ENCODE measurements at regions not wholly inside any gene's neighbourhood (a gene's known extent, or its start where the extent isn't known, plus 50 kb on each side); places are given as distances from the start of the nearest gene placed in this dataset.

DNA sequence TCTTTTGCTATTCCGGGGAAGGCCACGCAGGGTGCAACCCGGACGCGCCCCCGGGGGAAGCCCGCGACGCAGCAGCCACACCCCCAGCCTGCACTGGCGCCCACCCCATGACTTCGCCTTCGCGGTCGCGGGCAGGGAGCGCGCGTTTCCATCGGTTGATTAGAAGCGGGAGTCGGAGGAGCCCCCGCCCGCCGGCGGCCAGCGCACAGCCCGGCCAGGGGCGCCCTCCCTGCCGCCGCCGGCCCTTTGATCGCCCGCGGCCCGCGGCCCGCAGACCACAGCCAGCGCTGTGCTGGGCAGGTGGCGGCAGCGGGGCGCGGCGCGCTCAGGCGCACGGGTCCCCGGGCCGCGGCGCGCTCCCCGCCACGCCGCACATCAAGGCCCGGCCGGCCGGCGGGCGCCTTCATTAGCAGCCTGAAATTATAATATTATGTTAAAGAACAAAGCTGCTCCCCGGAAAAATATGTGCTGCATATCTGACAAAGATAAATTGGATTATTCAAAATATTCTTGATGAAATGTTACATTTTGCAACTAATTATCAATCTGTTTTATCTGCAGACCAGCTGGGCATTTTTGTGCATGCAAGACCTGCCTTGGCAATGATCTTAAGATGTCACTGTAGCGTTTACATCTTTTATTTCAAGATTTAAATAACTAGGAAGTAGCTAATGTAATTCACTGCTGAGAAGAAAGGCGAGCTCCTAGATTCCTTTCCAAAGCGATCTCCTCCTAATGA is 160.7 kb upstream of the MKI67 start:
- Histone ChIP-seq H3K36me3 (ENCODE audit: low read depth, low read length) (no peaks in the 10 kb centered on the region), H3K4me1 (ENCODE audit: insufficient read depth, low read length) (no peaks in the 10 kb centered on the region), H3K4me3 (ENCODE audit: low read length) (no peak overlapping the region), H3K27ac (ENCODE audit: low read length) (no peak overlapping the region), H3F3A (ENCODE audit: low read length, unreplicated experiment) (no peaks in the 10 kb centered on the region), H2AFZ (ENCODE audit: low read length) (no peak overlapping the region), H3K27me3 (ENCODE audit: low read length) (peaks cover 24% of the 10 kb centered on the region; the same call in 1 of the 2 replicates), H3K9me3 (ENCODE audit: low read length) (no peaks in the 10 kb centered on the region), H3K4me2 (ENCODE audit: low read length) (no peak overlapping the region), H3K9ac (ENCODE audit: low read length) (no peak overlapping the region), H4K20me1 (ENCODE audit: low read length) (no peaks in the 10 kb centered on the region), H3K79me2 (ENCODE audit: low read length) (no peaks in the 10 kb centered on the region), H3K9me2 (replicated peaks; ENCODE audit: low read length) (no peaks in the 10 kb centered on the region)
- DNase-seq (no peak), ATAC-seq (no peak)
- intact Hi-C loops (cut with micrococcal nuclease), result no loop called here
- TF ChIP-seq, protein P1, sequence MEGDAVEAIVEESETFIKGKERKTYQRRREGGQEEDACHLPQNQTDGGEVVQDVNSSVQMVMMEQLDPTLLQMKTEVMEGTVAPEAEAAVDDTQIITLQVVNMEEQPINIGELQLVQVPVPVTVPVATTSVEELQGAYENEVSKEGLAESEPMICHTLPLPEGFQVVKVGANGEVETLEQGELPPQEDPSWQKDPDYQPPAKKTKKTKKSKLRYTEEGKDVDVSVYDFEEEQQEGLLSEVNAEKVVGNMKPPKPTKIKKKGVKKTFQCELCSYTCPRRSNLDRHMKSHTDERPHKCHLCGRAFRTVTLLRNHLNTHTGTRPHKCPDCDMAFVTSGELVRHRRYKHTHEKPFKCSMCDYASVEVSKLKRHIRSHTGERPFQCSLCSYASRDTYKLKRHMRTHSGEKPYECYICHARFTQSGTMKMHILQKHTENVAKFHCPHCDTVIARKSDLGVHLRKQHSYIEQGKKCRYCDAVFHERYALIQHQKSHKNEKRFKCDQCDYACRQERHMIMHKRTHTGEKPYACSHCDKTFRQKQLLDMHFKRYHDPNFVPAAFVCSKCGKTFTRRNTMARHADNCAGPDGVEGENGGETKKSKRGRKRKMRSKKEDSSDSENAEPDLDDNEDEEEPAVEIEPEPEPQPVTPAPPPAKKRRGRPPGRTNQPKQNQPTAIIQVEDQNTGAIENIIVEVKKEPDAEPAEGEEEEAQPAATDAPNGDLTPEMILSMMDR (conservative IDR thresholded peaks at IDR 0.05; ENCODE audit: low read depth, low read length), result no peak
- no peak for TF ChIP-seq EZH2 (IDR thresholded peaks at IDR 0.05; ENCODE audit: low read length, unreplicated experiment)
- TF ChIP-seq EZH2phosphoT487 (IDR thresholded peaks at IDR 0.05; ENCODE audit: borderline replicate concordance, low read length), result no peak
- ChIA-PET POLR2A (ENCODE audit: unreplicated experiment) (no interaction called here), CTCF (no interaction called here)
- BruUV-seq (replicated peaks), result no TSS peak

DNA sequence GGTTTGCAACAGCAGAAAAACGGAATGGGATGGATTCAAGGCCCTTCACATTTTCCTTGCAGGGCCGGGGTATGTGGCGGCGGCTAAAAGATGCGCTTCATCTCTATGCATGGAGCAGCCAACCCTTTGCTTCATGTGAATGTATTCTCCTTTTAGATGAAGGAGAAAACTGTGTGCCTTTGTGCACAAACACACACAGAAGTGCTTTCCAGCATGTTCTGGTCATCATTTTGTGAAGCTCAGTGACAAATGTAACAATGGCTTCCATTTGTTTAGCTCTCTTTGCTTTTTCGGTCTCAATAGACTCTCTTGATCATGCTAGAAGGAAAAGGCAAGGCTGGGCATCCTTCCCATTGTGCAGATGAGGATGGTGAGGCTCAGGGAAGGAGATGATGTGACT is 161.7 kb upstream of the MKI67 start:
- no peak overlapping the region for H3K4me3 ChIP-seq (ENCODE audit: low read length)
- H3K79me2 ChIP-seq (ENCODE audit: low read length), result no peaks in the 10 kb centered on the region
- no peak overlapping the region for H2AFZ ChIP-seq (ENCODE audit: low read length)
- H3K9ac ChIP-seq (ENCODE audit: low read length), result no peak overlapping the region
- no peaks in the 10 kb centered on the region for H4K20me1 ChIP-seq (ENCODE audit: low read length)
- no peak overlapping the region for H3K4me2 ChIP-seq (ENCODE audit: low read length)
- TF ChIP-seq, protein P1 (conservative IDR thresholded peaks at IDR 0.05; ENCODE audit: low read depth, low read length), result no peak
- no peak for TF ChIP-seq EZH2phosphoT487 (IDR thresholded peaks at IDR 0.05; ENCODE audit: borderline replicate concordance, low read length)
- no peak for TF ChIP-seq EZH2 (IDR thresholded peaks at IDR 0.05; ENCODE audit: low read length, unreplicated experiment)
- POLR2A ChIA-PET (ENCODE audit: unreplicated experiment), result no interaction called here
- ATAC-seq, result no peak
- peaks cover 24% of the 10 kb centered on the region; the same call in 1 of the 2 replicates for H3K27me3 ChIP-seq (ENCODE audit: low read length)
- CTCF ChIA-PET, result no interaction called here
- no peaks in the 10 kb centered on the region for H3F3A ChIP-seq (ENCODE audit: low read length, unreplicated experiment)
- no peaks in the 10 kb centered on the region for H3K36me3 ChIP-seq (ENCODE audit: low read depth, low read length)
- H3K9me2 ChIP-seq (replicated peaks; ENCODE audit: low read length), result no peaks in the 10 kb centered on the region
- intact Hi-C loops (cut with micrococcal nuclease), result no loop called here
- no peaks in the 10 kb centered on the region for H3K9me3 ChIP-seq (ENCODE audit: low read length)
- no TSS peak for BruUV-seq (replicated peaks)
- no peak for DNase-seq
- no peaks in the 10 kb centered on the region for H3K4me1 ChIP-seq (ENCODE audit: insufficient read depth, low read length)
- H3K27ac ChIP-seq (ENCODE audit: low read length), result no peak overlapping the region

DNA sequence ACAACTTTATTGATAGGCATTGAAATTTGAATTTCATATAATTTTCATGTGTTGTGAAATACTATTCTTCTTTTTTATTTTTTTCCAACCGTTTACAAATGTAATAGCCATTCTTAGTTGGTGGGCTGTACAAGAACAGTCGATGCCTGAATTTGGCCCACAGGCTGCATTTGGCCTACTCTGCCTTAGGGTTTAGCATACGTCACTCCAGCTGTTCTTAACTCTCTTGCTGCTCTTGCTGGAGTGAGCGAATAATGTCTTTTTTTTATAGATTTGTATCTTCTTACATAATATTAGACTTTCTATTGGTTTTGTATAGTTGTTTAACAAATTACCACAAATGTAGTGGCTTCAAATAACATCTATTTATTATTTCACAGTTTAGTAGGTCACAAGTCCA is 163.4 kb upstream of the MKI67 start:
- intact Hi-C loops (cut with micrococcal nuclease), result no loop called here
- Histone ChIP-seq H3K27me3 (ENCODE audit: low read length) (peaks cover 24% of the 10 kb centered on the region; the same call in 1 of the 2 replicates), H3K4me2 (ENCODE audit: low read length) (no peak overlapping the region), H3K36me3 (ENCODE audit: low read depth, low read length) (no peaks in the 10 kb centered on the region), H4K20me1 (ENCODE audit: low read length) (no peaks in the 10 kb centered on the region), H2AFZ (ENCODE audit: low read length) (no peak overlapping the region), H3K4me3 (ENCODE audit: low read length) (no peak overlapping the region), H3K4me1 (ENCODE audit: insufficient read depth, low read length) (no peaks in the 10 kb centered on the region), H3K9me3 (ENCODE audit: low read length) (no peaks in the 10 kb centered on the region), H3K9me2 (replicated peaks; ENCODE audit: low read length) (no peaks in the 10 kb centered on the region), H3K9ac (ENCODE audit: low read length) (no peak overlapping the region), H3K27ac (ENCODE audit: low read length) (no peak overlapping the region), H3F3A (ENCODE audit: low read length, unreplicated experiment) (no peaks in the 10 kb centered on the region), H3K79me2 (ENCODE audit: low read length) (no peaks in the 10 kb centered on the region)
- BruUV-seq (replicated peaks), result no TSS peak
- no peak for TF ChIP-seq EZH2phosphoT487 (IDR thresholded peaks at IDR 0.05; ENCODE audit: borderline replicate concordance, low read length)
- TF ChIP-seq, protein P1 (conservative IDR thresholded peaks at IDR 0.05; ENCODE audit: low read depth, low read length), result no peak
- TF ChIP-seq EZH2 (IDR thresholded peaks at IDR 0.05; ENCODE audit: low read length, unreplicated experiment), result no peak
- DNase-seq (no peak), ATAC-seq (no peak)
- ChIA-PET CTCF (no interaction called here), POLR2A (ENCODE audit: unreplicated experiment) (no interaction called here)

All from PC-3 (cell line).